ENCODE measurements at regions not wholly inside any gene's neighbourhood (a gene's known extent, or its start where the extent isn't known, plus 50 kb on each side); places are given as distances from the start of the nearest gene placed in this dataset.

- Histone ChIP-seq H3K9me1 (ENCODE audit: insufficient read depth, low read length) (peaks cover 4% of the 10 kb centered on the region; the same call in 1 of the 2 replicates), H2BK15ac (ENCODE audit: low read depth, low read length) (no peak overlapping the region), H4K5ac (ENCODE audit: low read depth, low read length) (no peak overlapping the region), H2AK5ac (ENCODE audit: low read depth, low read length) (no peak overlapping the region), H3K9me3 (ENCODE audit: control insufficient read depth, insufficient read depth, low read length) (no peaks in the 10 kb centered on the region), H4K91ac (ENCODE audit: insufficient read depth, low read depth, low read length) (no peak overlapping the region), H2AFZ (replicated peaks; ENCODE audit: low read length, poor library complexity) (no peak overlapping the region), H3K36me3 (ENCODE audit: control insufficient read depth, insufficient read depth, low read length) (no peaks in the 10 kb centered on the region), H3K27ac (ENCODE audit: insufficient read depth, low read length) (no peak overlapping the region), H3K18ac (ENCODE audit: low read depth, low read length) (no peak overlapping the region), H2BK5ac (ENCODE audit: low read depth, low read length, poor library complexity, severe bottlenecking) (no peak overlapping the region), H2AK9ac (replicated peaks; ENCODE audit: low read depth, low read length, poor library complexity) (no peak overlapping the region), H3K27me3 (ENCODE audit: control insufficient read depth, insufficient read depth, low read length) (no peaks in the 10 kb centered on the region), H3K23ac (ENCODE audit: low read depth, low read length) (no peak overlapping the region), H3K9ac (ENCODE audit: low read depth, low read length) (no peak overlapping the region), H4K20me1 (ENCODE audit: insufficient read depth, low read length) (no peaks in the 10 kb centered on the region), H3K14ac (replicated peaks; ENCODE audit: low read depth, low read length) (no peak overlapping the region), H3K79me1 (ENCODE audit: low read depth in 1 of 2, low read length in 2 of 2) (no peaks in the 10 kb centered on the region), H2BK20ac (ENCODE audit: low read depth, low read length) (no peak overlapping the region), H4K8ac (ENCODE audit: low read depth in 2 of 2, low read length in 2 of 2) (no peak overlapping the region), H3K4me2 (ENCODE audit: low read depth, low read length) (no peak overlapping the region), H3K4me1 (ENCODE audit: control insufficient read depth, insufficient read depth, low read length) (peaks cover 6% of the 10 kb centered on the region), H2BK120ac (ENCODE audit: low read depth, low read length) (no peak overlapping the region), H3K4me3 (ENCODE audit: insufficient read depth, low read depth, low read length) (no peak overlapping the region), H3K4ac (ENCODE audit: low read depth, low read length) (no peak overlapping the region), H3K56ac (ENCODE audit: extremely low read depth, insufficient read depth, low read length) (no peak overlapping the region)
- WGBS, 2 experiments (ENCODE audit: extremely low coverage in 2 of 2, insufficient read length in 1 of 2) = no CpG with 5 or more reads among the region's 4 CpGs
- no peak for ATAC-seq (ENCODE audit: low read depth)
- ChIA-PET CTCF (no interaction called here), POLR2A (ENCODE audit: unreplicated experiment) (no interaction called here)
- BruUV-seq (replicated peaks) = no TSS peak
- intact Hi-C loops (cut with micrococcal nuclease) (no loop called here), dilution Hi-C loops (cut with HindIII; ENCODE audit: low sequenced_read_pairs, unreplicated experiment) (no loop called here), in situ Hi-C loops (cut with MboI; ENCODE audit: low sequenced_read_pairs) (no loop called here)
- no peak for DNase-seq
- TF ChIP-seq ELK1 (IDR thresholded peaks at IDR 0.05; ENCODE audit: borderline replicate concordance, low read depth, low read length) (no peak), USF2 (IDR thresholded peaks at IDR 0.05; ENCODE audit: low read depth, low read length) (no peak), MAFK (IDR thresholded peaks at IDR 0.05; ENCODE audit: low read depth, low read length) (no peak), RCOR1 (IDR thresholded peaks at IDR 0.05; ENCODE audit: insufficient replicate concordance, low read length) (no peak), RFX5 (IDR thresholded peaks at IDR 0.05; ENCODE audit: low read depth, low read length) (no peak), CHD1 (IDR thresholded peaks at IDR 0.05; ENCODE audit: low read depth, low read length) (no peak), CEBPB (IDR thresholded peaks at IDR 0.05; ENCODE audit: low read depth, low read length) (no peak), FOS (IDR thresholded peaks at IDR 0.05; ENCODE audit: low read depth, low read length) (no peak), MXI1 (IDR thresholded peaks at IDR 0.05; ENCODE audit: borderline replicate concordance, low read depth, low read length) (no peak), RAD21 (IDR thresholded peaks at IDR 0.05; ENCODE audit: low read length) (no peak), POLR2A (IDR thresholded peaks at IDR 0.05; ENCODE audit: low read depth, low read length) (no peak), NFE2L2 (IDR thresholded peaks at IDR 0.05; ENCODE audit: low read depth, low read length) (no peak), CTCF (conservative IDR thresholded peaks at IDR 0.05; ENCODE audit: low read depth, low read length) (no peak), BHLHE40 (IDR thresholded peaks at IDR 0.05; ENCODE audit: low read depth, low read length) (no peak), SMC3 (IDR thresholded peaks at IDR 0.05; ENCODE audit: low read depth, low read length) (no peak), MAZ (IDR thresholded peaks at IDR 0.05; ENCODE audit: borderline replicate concordance, low read depth, low read length) (no peak)
These were observed 420.4 kb upstream of the SEMA6D start for GRCh38 chr15:47296881-47297280.

Data from IMR-90 (cell line).